ENCODE measurements at regions not wholly inside any gene's neighbourhood (a gene's known extent, or its start where the extent isn't known, plus 50 kb on each side); places are given as distances from the start of the nearest gene placed in this dataset.
"Not testable (repeated sequence)": the region's sequence is repeated elsewhere in the genome, so short reads cannot be mapped to it uniquely, and the experiment has no call there.

- FAIRE-seq (no peak), DNase-seq (ENCODE audit: insufficient read length, low spot score) (no peak)
- no peak for TF ChIP-seq POLR2A (IDR thresholded peaks at IDR 0.05; ENCODE audit: low read depth, low read length)
Measured at GRCh38 chr6:114690625-114691024, 347.8 kb upstream of the HS3ST5 start.

- no peak for TF ChIP-seq POLR2A (IDR thresholded peaks at IDR 0.05; ENCODE audit: low read depth, low read length)
- FAIRE-seq (no peak), DNase-seq (ENCODE audit: insufficient read length, low spot score) (no peak)
Measured at GRCh38 chr6:114659513-114659912, 316.7 kb upstream of the HS3ST5 start.

GRCh38 chr6:114651611-114652010 is 308.8 kb upstream of the HS3ST5 start:
- no peak for TF ChIP-seq POLR2A (IDR thresholded peaks at IDR 0.05; ENCODE audit: low read depth, low read length)
- FAIRE-seq: no peak

GRCh38 chr6:114650891-114651290 is 308.1 kb upstream of the HS3ST5 start:
- TF ChIP-seq POLR2A (IDR thresholded peaks at IDR 0.05; ENCODE audit: low read depth, low read length): no peak
- no peak for FAIRE-seq

More at GRCh38 chr6:114651611-114652010, 308.8 kb upstream of the HS3ST5 start:
- DNase-seq (ENCODE audit: insufficient read length, low spot score): no peak

GRCh38 chr6:114649298-114649697 is 306.5 kb upstream of the HS3ST5 start:
- TF ChIP-seq POLR2A (IDR thresholded peaks at IDR 0.05; ENCODE audit: low read depth, low read length): no peak
- no peak for FAIRE-seq
- DNase-seq (ENCODE audit: insufficient read length, low spot score): no peak

More at GRCh38 chr6:114650891-114651290, 308.1 kb upstream of the HS3ST5 start:
- DNase-seq (ENCODE audit: insufficient read length, low spot score): no peak

GRCh38 chr6:114648847-114649246 is 306.0 kb upstream of the HS3ST5 start:
- no peak for DNase-seq (ENCODE audit: insufficient read length, low spot score)
- FAIRE-seq: no peak
- no peak for TF ChIP-seq POLR2A (IDR thresholded peaks at IDR 0.05; ENCODE audit: low read depth, low read length)

- FAIRE-seq (no peak), DNase-seq (ENCODE audit: insufficient read length, low spot score) (no peak)
- no peak for TF ChIP-seq POLR2A (IDR thresholded peaks at IDR 0.05; ENCODE audit: low read depth, low read length)
Measured at GRCh38 chr6:114638341-114638740, 295.5 kb upstream of the HS3ST5 start.

GRCh38 chr6:114634016-114634415 is 291.2 kb upstream of the HS3ST5 start:
- TF ChIP-seq POLR2A (IDR thresholded peaks at IDR 0.05; ENCODE audit: low read depth, low read length): no peak
- FAIRE-seq (no peak), DNase-seq (ENCODE audit: insufficient read length, low spot score) (no peak)

GRCh38 chr6:114626226-114626625 is 283.4 kb upstream of the HS3ST5 start:
- not testable (repeated sequence) for DNase-seq (ENCODE audit: insufficient read length, low spot score); FAIRE-seq

GRCh38 chr6:114619621-114620200 is 276.9 kb upstream of the HS3ST5 start:
- no peak for FAIRE-seq
- no peak for TF ChIP-seq POLR2A (IDR thresholded peaks at IDR 0.05; ENCODE audit: low read depth, low read length)

GRCh38 chr6:114611696-114612095 is 268.9 kb upstream of the HS3ST5 start:
- FAIRE-seq (no peak), DNase-seq (ENCODE audit: insufficient read length, low spot score) (no peak)
- TF ChIP-seq POLR2A (IDR thresholded peaks at IDR 0.05; ENCODE audit: low read depth, low read length): no peak

More at GRCh38 chr6:114619621-114620200, 276.9 kb upstream of the HS3ST5 start:
- DNase-seq (ENCODE audit: insufficient read length, low spot score): no peak

GRCh38 chr6:114608091-114608490 is 265.3 kb upstream of the HS3ST5 start:
- no peak for TF ChIP-seq POLR2A (IDR thresholded peaks at IDR 0.05; ENCODE audit: low read depth, low read length)
- no peak for DNase-seq (ENCODE audit: insufficient read length, low spot score)
- FAIRE-seq: no peak

GRCh38 chr6:114605656-114606055 is 262.8 kb upstream of the HS3ST5 start:
- FAIRE-seq: no peak
- DNase-seq (ENCODE audit: insufficient read length, low spot score): no peak
- TF ChIP-seq POLR2A (IDR thresholded peaks at IDR 0.05; ENCODE audit: low read depth, low read length): no peak

- TF ChIP-seq POLR2A (IDR thresholded peaks at IDR 0.05; ENCODE audit: low read depth, low read length): no peak
Measured at GRCh38 chr6:114600381-114600780, 257.6 kb upstream of the HS3ST5 start.

GRCh38 chr6:114595591-114595990 is 252.8 kb upstream of the HS3ST5 start:
- TF ChIP-seq POLR2A (IDR thresholded peaks at IDR 0.05; ENCODE audit: low read depth, low read length): no peak
- DNase-seq (ENCODE audit: insufficient read length, low spot score) (no peak), FAIRE-seq (no peak)

More at GRCh38 chr6:114600381-114600780, 257.6 kb upstream of the HS3ST5 start:
- no peak for FAIRE-seq
- DNase-seq (ENCODE audit: insufficient read length, low spot score): no peak

- no peak for DNase-seq (ENCODE audit: insufficient read length, low spot score)
- TF ChIP-seq POLR2A (IDR thresholded peaks at IDR 0.05; ENCODE audit: low read depth, low read length): no peak
- no peak for FAIRE-seq
Measured at GRCh38 chr6:114595186-114595585, 252.4 kb upstream of the HS3ST5 start.
